ENCODE measurements at regions not wholly inside any gene's neighbourhood (a gene's known extent, or its start where the extent isn't known, plus 50 kb on each side); places are given as distances from the start of the nearest gene placed in this dataset.

GRCh38 chr5:117195076-117195475 is 620.5 kb upstream of the SEMA6A start:
- no peaks in the 10 kb centered on the region for H3K36me3 ChIP-seq (ENCODE audit: control insufficient read depth in 2 of 2, extremely low read depth in 1 of 2, insufficient read depth in 2 of 2, low read length in 2 of 2)
- no TSS peak for BruUV-seq (replicated peaks)
- H3K4me3 ChIP-seq (replicated peaks in 1 of 3; ENCODE audit: insufficient read depth in 1 of 3, low read depth in 1 of 3, low read length in 3 of 3): no peak overlapping the region
- intact Hi-C loops (cut with micrococcal nuclease): no loop called here
- DNase-seq (ENCODE audit: low read depth, low spot score) (no peak), FAIRE-seq (no peak)
- no peaks in the 10 kb centered on the region for H3K9me1 ChIP-seq (replicated peaks; ENCODE audit: control insufficient read depth, extremely low read depth, insufficient read depth, low read length)
- H3K27ac ChIP-seq (ENCODE audit: insufficient read depth, low read depth, low read length): no peak overlapping the region
- POLR2A ChIA-PET: no interaction called here
- H2AFZ ChIP-seq (ENCODE audit: low read depth, low read length): no peak overlapping the region
- no peaks in the 10 kb centered on the region for H4K20me1 ChIP-seq (replicated peaks; ENCODE audit: control insufficient read depth, extremely low read depth, insufficient read depth, low read length)
- H3K79me2 ChIP-seq (ENCODE audit: control insufficient read depth, insufficient read depth, low read length): no peaks in the 10 kb centered on the region
- no peak overlapping the region for H3K9ac ChIP-seq (replicated peaks; ENCODE audit: extremely low read depth, insufficient read depth, low read length)
- H3K4me1 ChIP-seq (ENCODE audit: control insufficient read depth, extremely low read depth, insufficient read depth, low read length): no peaks in the 10 kb centered on the region
- CTCF ChIA-PET: no interaction called here
- H3K27me3 ChIP-seq (ENCODE audit: control insufficient read depth in 2 of 2, insufficient read depth in 2 of 2, low read length in 2 of 2): no peaks in the 10 kb centered on the region
- no peak for TF ChIP-seq POLR2A (IDR thresholded peaks at IDR 0.05; ENCODE audit: low read depth, low read length)
- TF ChIP-seq, protein P1, sequence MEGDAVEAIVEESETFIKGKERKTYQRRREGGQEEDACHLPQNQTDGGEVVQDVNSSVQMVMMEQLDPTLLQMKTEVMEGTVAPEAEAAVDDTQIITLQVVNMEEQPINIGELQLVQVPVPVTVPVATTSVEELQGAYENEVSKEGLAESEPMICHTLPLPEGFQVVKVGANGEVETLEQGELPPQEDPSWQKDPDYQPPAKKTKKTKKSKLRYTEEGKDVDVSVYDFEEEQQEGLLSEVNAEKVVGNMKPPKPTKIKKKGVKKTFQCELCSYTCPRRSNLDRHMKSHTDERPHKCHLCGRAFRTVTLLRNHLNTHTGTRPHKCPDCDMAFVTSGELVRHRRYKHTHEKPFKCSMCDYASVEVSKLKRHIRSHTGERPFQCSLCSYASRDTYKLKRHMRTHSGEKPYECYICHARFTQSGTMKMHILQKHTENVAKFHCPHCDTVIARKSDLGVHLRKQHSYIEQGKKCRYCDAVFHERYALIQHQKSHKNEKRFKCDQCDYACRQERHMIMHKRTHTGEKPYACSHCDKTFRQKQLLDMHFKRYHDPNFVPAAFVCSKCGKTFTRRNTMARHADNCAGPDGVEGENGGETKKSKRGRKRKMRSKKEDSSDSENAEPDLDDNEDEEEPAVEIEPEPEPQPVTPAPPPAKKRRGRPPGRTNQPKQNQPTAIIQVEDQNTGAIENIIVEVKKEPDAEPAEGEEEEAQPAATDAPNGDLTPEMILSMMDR (IDR thresholded peaks at IDR 0.05; ENCODE audit: extremely low read depth in 1 of 2, insufficient read depth in 1 of 2, low read depth in 1 of 2, low read length in 2 of 2): no peak
- no peak for TF ChIP-seq FOS (IDR thresholded peaks at IDR 0.05; ENCODE audit: borderline replicate concordance, insufficient read depth, low read length)
- no peak for TF ChIP-seq EZH2 (IDR thresholded peaks at IDR 0.05; ENCODE audit: borderline replicate concordance, low read depth, low read length, severe bottlenecking)
- no peak for TF ChIP-seq JUN (IDR thresholded peaks at IDR 0.05; ENCODE audit: borderline replicate concordance, insufficient read depth, insufficient read length, low read depth)
- TF ChIP-seq MAX (IDR thresholded peaks at IDR 0.05; ENCODE audit: insufficient read depth, insufficient read length): no peak
- no peak for TF ChIP-seq GATA2 (IDR thresholded peaks at IDR 0.05; ENCODE audit: insufficient read depth, insufficient read length, low read depth, low read length)
- TF ChIP-seq POLR2AphosphoS5 (IDR thresholded peaks at IDR 0.05; ENCODE audit: insufficient read depth, low read depth, low read length): no peak
- TF ChIP-seq MYC (IDR thresholded peaks at IDR 0.05; ENCODE audit: low read depth, low read length): no peak
- H3K9me3 ChIP-seq (replicated peaks; ENCODE audit: control insufficient read depth, insufficient read depth, low read length): no peaks in the 10 kb centered on the region
- H3K4me2 ChIP-seq (ENCODE audit: insufficient read depth, low read length): no peak overlapping the region
- dilution Hi-C loops (cut with MboI; ENCODE audit: extremely low pct_ligation_motif_present, low sequenced_read_pairs): no loop called here
